DMS53 (cell line): ENCODE measurements at regions not wholly inside any gene's neighbourhood (a gene's known extent, or its start where the extent isn't known, plus 50 kb on each side); places are given as distances from the start of the nearest gene placed in this dataset.

Experiments
- DNase-seq: peaks from one replicate; lab custom pipeline; 2025; lab: John Stamatoyannopoulos, UW

DNA sequence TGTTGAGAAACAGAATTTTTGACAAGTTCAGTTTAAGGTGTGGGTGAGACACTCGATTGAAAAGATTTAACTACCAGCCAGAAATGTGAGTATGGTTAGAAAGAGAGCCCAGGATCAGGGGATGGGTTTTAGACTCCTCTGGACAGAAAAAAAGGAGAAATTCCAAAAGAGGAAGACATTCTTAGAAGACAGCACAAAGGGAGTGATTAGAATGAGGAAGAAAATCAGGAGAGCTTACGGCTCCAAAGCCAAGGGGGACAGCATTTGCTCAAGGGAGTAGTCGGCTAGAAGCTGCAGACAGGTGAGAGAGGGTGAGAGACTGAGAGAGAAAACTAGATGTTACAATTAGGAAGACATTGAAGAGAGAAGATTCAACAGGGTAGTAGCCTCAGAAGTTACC lies 166.1 kb downstream of the ADAMTS15 start:
- no peak for DNase-seq

DNA sequence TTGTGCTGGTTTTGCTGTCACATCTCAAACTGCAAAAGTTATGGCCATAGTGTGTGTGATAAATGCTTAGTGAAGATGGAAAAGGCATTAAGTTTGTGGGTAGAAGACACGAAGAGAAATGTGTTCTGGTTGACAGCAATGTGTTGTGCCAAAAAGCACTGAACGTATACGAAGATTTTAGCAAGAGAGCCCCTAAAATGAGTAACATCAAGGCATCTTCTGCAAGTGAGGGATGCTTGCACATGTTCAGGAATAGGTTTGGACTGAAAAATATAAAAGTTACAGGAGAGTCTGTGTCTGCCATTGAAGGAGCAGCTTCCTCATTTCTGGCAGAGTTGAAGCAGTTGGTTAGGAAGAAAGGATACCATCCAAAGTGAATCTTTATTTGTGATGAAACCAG lies 167.1 kb downstream of the ADAMTS15 start:
- DNase-seq = no peak

DNA sequence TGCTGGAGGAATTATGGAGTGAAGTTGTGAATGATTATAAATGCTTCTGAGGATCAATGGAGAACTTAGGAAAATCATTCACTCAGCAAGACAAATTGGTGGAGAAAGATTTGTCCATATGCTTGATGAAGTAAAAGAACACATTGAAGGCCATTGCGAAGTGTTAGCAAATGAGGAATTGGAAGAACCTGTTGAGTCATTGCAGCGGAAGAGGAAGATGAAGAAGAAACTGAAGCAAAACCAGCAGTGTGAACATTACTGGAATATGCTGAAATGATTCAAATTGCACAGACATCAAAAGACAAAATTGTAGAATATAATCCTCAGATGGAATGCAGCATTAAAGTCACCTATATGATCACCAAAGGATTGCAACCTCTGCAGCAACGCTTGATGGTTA lies 168.1 kb downstream of the ADAMTS15 start:
- DNase-seq = no peak

- DNase-seq = no peak
These were observed 168.6 kb downstream of the ADAMTS15 start for GRCh38 chr11:130617001-130617400.

DNA sequence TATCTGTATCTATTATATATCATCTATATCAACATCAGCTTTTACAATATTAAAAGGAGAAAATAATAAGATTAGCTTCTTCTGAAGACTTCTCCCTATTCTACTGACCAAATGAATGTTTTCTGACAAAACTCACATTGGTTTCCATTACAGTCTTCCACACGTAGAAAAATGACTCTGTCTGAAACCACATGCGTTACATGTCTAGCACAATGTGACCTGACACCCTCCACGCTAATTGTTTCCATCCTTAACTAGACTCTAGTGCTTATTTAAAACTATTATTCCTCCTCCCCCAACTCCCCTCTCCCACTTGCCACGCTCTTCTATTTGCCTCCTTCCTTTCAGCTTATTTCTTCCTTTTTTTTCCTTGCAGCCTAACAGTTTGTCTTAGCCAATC lies 172.1 kb downstream of the ADAMTS15 start:
- no peak for DNase-seq

- DNase-seq = no peak
These were observed 173.7 kb downstream of the ADAMTS15 start for GRCh38 chr11:130622141-130622542.

DNA sequence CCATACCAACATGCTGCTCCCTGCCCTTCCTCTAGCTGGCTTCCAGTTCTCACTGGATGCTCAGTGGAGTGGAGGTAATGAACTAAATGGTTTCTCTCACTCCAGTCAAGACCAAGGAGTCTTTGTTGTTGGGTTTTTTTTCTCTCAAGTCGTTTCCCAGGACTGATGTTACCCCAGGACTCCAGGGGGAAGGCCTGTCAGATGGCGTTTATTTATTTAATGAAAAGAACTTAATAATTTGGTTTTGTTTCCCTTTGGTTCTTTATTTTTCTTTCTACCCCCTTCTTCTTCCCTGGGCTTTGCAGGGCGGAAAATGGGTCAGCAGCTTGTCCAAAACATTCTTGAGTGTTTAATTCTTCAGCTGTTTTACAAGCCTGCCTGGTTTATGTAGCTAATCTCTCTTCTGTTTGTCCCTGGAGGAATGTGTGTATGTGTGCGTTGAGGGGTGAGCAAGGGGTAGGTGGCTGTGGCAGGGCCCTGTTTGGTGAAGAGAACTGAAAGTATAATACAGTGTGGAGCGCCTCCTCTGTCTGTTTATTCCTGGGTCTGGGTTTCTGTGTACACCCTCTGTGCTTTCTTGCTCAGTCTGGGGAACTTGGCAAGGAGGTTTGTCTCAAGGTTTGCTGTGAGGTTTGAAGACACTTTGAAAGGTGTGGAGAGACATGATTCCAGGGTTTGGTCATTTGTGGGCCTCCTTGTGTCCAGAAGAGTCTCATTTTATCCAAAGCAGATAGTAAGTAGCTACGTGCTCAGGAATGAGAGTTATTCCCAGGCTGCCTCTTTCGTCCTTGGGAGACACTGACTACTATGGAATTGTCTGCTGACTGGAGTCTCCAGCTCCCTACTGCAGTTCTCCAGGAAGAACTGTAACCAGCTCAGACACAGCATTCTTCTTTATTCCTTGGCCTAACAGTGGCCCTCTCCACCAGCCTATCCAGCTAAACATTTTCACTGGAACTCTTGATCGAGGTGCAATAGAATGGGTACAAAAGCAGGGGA lies 175.5 kb downstream of the ADAMTS15 start:
- no peak for DNase-seq

- DNase-seq = no peak
These were observed 176.6 kb downstream of the ADAMTS15 start for GRCh38 chr11:130624971-130625544.

GRCh38 chr11:130625578-130626306 lies 177.3 kb downstream of the ADAMTS15 start:
- no peak for DNase-seq

- DNase-seq = no peak
These were observed 180.6 kb downstream of the ADAMTS15 start for GRCh38 chr11:130629039-130629438.

DNA sequence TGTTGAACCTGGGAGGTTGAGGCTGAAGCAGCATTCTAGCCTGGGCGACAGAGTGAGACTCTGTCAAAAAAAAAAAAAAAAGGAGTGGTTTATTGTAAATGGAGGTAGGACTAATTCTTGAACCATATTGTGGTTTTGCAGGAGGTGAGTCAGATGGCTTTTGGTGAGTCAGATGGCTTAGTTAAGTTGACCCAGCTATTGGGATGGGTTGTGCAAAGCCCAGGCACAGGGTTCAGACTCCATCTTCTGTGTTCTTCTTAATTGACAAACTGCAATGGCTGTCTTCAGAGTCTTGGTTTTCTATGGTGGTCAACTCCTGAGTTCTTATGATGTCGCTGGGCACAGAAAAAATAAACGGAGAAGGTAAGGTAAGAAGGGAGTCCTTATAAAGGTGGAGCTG lies 182.7 kb downstream of the ADAMTS15 start:
- DNase-seq = peak; percentile 15

DNA sequence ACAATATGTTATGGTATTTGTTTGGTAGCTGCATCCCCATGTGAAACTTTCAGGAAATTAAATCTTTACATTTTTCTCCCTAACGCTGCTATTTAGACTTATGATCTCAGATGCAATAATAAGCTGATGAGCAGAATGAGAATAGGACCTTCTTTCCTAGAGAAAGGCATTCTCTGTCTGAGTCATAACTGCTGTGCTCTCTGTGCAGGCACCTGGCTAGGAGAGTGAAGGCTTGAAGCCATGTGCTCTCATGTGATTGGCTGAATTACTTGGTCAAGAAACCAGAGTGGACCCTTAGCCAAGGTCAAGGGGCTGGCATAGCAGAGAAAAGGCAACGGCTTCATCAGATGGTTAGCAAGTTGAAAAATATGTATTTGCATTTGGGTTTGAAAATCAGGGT lies 185.0 kb downstream of the ADAMTS15 start:
- DNase-seq = no peak

DNA sequence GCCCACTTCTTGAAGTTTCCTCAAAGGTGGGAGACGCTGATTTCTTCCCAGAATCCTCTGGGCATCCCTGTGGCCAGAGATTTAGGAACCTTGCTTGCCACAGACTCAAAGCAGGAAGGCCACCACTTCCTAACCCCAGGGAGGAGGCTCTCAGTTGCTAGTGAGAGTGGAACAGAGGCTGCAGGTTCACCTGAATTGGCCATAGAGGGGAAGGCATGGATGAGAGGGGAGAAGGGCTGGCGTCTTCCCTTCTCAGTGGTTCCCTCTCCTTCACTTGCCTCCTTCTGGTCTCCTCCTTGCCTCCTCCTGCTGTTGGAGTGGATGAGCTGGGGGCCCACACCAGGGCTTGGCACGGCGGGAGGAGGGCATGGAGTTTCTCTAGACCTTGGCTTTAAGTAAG lies 185.7 kb downstream of the ADAMTS15 start:
- DNase-seq = no peak

- peak; percentile 23 for DNase-seq
These were observed 186.6 kb downstream of the ADAMTS15 start for GRCh38 chr11:130634961-130635473.

GRCh38 chr11:130635937-130636630 lies 187.6 kb downstream of the ADAMTS15 start:
- no peak for DNase-seq

DNA sequence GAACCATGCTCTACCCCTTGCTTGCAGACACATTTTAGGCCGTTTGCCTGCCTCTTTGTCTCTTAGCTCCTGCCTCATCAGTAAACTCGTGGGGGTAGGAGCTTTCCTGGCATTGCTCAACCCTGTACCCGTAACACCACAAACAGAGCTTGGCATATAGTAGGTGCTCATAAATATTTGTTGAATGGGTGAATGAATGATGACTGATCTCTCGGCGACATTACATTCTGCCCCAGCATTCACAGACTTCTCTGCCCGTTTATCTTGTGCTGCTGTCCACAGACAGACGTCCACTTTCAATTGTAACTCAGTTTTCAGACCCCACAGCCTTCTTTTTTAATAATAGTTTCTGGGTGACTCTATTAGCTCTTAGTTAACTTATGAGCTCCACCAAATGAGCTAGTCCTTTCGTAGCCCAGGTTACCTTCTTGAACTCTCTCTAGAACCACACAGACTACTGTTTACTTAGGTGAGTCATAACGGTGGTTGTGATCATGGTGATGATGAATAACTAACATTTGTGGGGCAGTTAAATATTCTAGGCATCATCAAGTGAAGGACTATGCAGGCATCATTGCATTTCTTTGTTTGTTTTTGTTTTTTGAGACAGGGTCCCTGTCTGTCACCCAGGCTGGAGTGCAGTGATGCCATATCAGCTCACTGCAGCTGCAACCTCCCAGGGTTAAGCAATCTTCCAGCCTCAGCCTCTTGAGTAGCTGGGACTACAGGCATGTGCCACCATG lies 188.4 kb downstream of the ADAMTS15 start:
- peak; percentile 79 for DNase-seq

- no peak for DNase-seq
These were observed 189.1 kb downstream of the ADAMTS15 start for GRCh38 chr11:130637566-130637965.

DNA sequence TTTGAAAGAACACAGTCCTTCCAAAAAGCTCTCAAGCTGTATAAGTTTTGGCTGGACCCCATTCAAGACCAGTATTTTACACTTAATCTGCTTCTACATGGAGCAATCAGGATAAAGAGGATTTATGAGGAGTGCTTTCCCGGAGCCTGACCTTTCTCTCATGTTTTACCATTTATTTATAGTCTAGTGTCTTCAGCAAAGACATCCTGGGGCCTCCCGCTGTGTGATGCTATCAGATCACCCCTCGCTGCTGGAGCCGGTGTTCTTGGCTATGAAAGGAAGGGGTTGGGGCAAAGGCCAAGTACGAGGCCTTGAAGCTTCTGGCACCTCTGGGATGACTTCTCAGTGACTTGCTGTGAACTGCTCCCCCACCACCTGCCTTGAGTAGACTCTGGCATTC lies 189.6 kb downstream of the ADAMTS15 start:
- no peak for DNase-seq

GRCh38 chr11:130638624-130639023 lies 190.2 kb downstream of the ADAMTS15 start:
- DNase-seq = no peak

DNA sequence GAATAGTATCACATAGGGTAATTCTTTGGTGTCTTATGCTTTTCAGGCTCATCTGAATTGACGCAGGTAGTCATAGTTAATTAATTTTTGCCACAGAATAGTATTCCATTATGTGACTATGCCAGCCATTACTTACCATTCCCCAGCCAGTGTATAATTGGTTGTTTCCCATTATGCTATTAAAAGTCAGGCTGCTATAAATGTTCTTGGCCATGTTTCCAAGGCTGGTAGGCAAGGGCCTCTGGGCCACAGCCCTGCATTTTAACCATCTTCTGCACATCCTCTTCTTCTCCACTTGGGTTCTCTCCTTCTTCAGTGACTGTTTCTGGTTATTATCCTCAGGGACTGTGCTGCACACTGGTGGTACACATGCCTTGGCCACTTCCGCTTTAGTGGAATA lies 190.9 kb downstream of the ADAMTS15 start:
- no peak for DNase-seq

DNA sequence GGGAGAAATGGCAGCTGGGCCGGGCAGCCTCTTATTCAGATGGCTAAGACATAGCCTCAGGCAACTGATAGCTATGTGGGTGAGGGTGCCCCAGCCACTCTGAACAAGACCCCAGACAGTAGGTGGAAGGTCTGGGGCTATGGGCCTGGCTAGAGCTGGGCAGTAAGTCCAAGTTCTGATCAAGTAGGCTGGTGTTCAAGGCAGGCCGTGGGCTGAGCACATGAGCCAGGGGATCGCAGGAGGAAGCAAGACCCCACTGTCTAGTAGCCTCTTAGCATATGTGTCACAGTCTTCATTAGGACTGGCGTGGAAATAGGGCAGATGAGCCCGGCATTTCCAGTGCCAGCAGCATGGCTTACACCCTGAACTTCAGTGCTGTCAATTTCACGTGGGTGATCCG lies 192.1 kb downstream of the ADAMTS15 start:
- DNase-seq = no peak
